Type B pancreatic cell (in vitro differentiated cells): ENCODE measurements at regions not wholly inside any gene's neighbourhood (a gene's known extent, or its start where the extent isn't known, plus 50 kb on each side); places are given as distances from the start of the nearest gene placed in this dataset.
"Not testable (repeated sequence)": the region's sequence is repeated elsewhere in the genome, so short reads cannot be mapped to it uniquely, and the experiment has no call there.

Experiments
- DNase-seq: peaks from one replicate; pipeline ENCODE4 v3.0.0; 2021; ENCODE audit warnings: mixed read lengths; ENCODE audit not compliant: unreplicated experiment; ENCODE audit errors: extremely low spot score
- H3K27ac Mint-ChIP-seq: 2 replicates; pipeline ENCODE4 v1.8.0; 2021; ENCODE audit warnings: mild to moderate bottlenecking, mixed read lengths
- H3K27me3 Mint-ChIP-seq: 2 replicates; pipeline ENCODE4 v1.8.0; 2021; ENCODE audit warnings: mixed read lengths
- H3K36me3 Mint-ChIP-seq: 2 replicates; pipeline ENCODE4 v1.8.0; 2021; ENCODE audit warnings: mixed read lengths
- H3K4me1 Mint-ChIP-seq: one replicate; pipeline ENCODE4 v1.8.0; 2021; ENCODE audit warnings: mixed read lengths; ENCODE audit not compliant: unreplicated experiment
- H3K4me3 Mint-ChIP-seq: 2 replicates; pipeline ENCODE4 v1.8.0; 2021; ENCODE audit warnings: mild to moderate bottlenecking, mixed read lengths
- H3K9me3 Mint-ChIP-seq: 2 replicates; pipeline ENCODE4 v1.8.0; 2021; ENCODE audit warnings: mixed read lengths
- CTCF ChIP-seq: fragments of 200-600 bp; sonication (generic); conservative IDR thresholded peaks from 2 replicates; pipeline ENCODE4 v1.5.0; 2021; ENCODE audit warnings: antibody characterized with exemption, mild to moderate bottlenecking

- no peaks in the 10 kb centered on the region for H3K4me1 Mint-ChIP-seq
- H3K27ac Mint-ChIP-seq: peak overlapping the region; percentile 35
Observed at GRCh38 chr1:143735764-143736461, 235.9 kb downstream of the FAM72C start.

GRCh38 chr1:143734261-143734660 lies 237.5 kb downstream of the FAM72C start:
- H3K4me1 Mint-ChIP-seq, H3K4me3 Mint-ChIP-seq, H3K36me3 Mint-ChIP-seq, H3K27ac Mint-ChIP-seq, H3K9me3 Mint-ChIP-seq, DNase-seq: not testable (repeated sequence)
- peaks cover 16% of the 10 kb centered on the region for H3K27me3 Mint-ChIP-seq

More at GRCh38 chr1:143735764-143736461, 235.9 kb downstream of the FAM72C start:
- no peak for TF ChIP-seq CTCF
- Mint-ChIP-seq H3K36me3 (no peaks in the 10 kb centered on the region), H3K4me3 (peak overlapping the region; percentile 75), H3K9me3 (peaks cover 3% of the 10 kb centered on the region), H3K27me3 (peaks cover 16% of the 10 kb centered on the region)
- no peak for DNase-seq

- not testable (repeated sequence) for H3K4me3 Mint-ChIP-seq, DNase-seq, H3K36me3 Mint-ChIP-seq, H3K9me3 Mint-ChIP-seq, H3K27ac Mint-ChIP-seq, H3K4me1 Mint-ChIP-seq
- H3K27me3 Mint-ChIP-seq: peaks cover 11% of the 10 kb centered on the region
Observed at GRCh38 chr1:143730890-143731289, 240.9 kb downstream of the FAM72C start.

GRCh38 chr1:143729449-143730111 lies 242.2 kb downstream of the FAM72C start:
- H3K9me3 Mint-ChIP-seq, H3K4me1 Mint-ChIP-seq, H3K36me3 Mint-ChIP-seq, DNase-seq, H3K27me3 Mint-ChIP-seq: not testable (repeated sequence)
- Mint-ChIP-seq H3K27ac (peak overlapping the region; percentile 92), H3K4me3 (peak overlapping the region; percentile 76)

- not testable (repeated sequence) for H3K4me1 Mint-ChIP-seq, DNase-seq, H3K4me3 Mint-ChIP-seq, H3K27me3 Mint-ChIP-seq, H3K9me3 Mint-ChIP-seq, H3K36me3 Mint-ChIP-seq
- peak overlapping the region; percentile 92 for H3K27ac Mint-ChIP-seq
Observed at GRCh38 chr1:143728802-143729448, 242.9 kb downstream of the FAM72C start.

- TF ChIP-seq CTCF: no peak
- peak overlapping the region; percentile 26 for H3K4me3 Mint-ChIP-seq
- DNase-seq: no peak
- peaks cover 2% of the 10 kb centered on the region for H3K27me3 Mint-ChIP-seq
- H3K27ac Mint-ChIP-seq: no peak overlapping the region
- no peaks in the 10 kb centered on the region for H3K36me3 Mint-ChIP-seq
- H3K9me3 Mint-ChIP-seq: peaks cover 4% of the 10 kb centered on the region
- H3K4me1 Mint-ChIP-seq: no peaks in the 10 kb centered on the region
Observed at GRCh38 chr1:143727263-143727662, 244.5 kb downstream of the FAM72C start.

- H3K27ac Mint-ChIP-seq: peak overlapping the region; percentile 97
- H3K9me3 Mint-ChIP-seq: no peaks in the 10 kb centered on the region
- no peak for TF ChIP-seq CTCF
- peak overlapping the region; percentile 80 for H3K4me3 Mint-ChIP-seq
- no peaks in the 10 kb centered on the region for H3K4me1 Mint-ChIP-seq
- H3K36me3 Mint-ChIP-seq: no peaks in the 10 kb centered on the region
- no peak for DNase-seq
- H3K27me3 Mint-ChIP-seq: no peaks in the 10 kb centered on the region
Observed at GRCh38 chr1:143721024-143721373, 250.8 kb downstream of the FAM72C start.
